ENCODE measurements at regions not wholly inside any gene's neighbourhood (a gene's known extent, or its start where the extent isn't known, plus 50 kb on each side); places are given as distances from the start of the nearest gene placed in this dataset.

DNA sequence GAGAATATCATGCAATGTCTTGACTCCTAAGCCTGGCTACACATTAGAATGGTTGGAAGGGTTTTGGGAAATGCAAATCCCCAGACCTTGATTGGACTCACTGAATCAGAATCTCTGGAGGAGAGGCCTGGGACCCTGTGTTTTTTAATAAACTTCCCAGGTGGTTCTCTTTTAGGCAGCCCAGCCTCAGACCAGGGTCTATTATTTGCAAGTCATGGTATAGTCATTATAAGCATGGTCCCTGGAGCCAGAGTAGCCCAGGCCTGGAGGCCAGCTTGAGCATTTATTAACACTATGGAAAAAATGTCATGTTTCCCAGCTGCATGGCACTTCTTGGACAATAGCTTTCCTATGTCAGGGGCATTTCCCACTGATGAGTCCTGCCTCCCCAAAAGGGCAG, 266.9 kb downstream of the NPIPA8 start:
- no peak overlapping the region for H3K4me3 Mint-ChIP-seq
- POLR2A ChIA-PET = no interaction called here
- H3K27ac Mint-ChIP-seq = no peak overlapping the region
- CTCF ChIA-PET = no interaction called here
- H3K27me3 Mint-ChIP-seq = peaks cover 3% of the 10 kb centered on the region
- DNase-seq = no peak
- H3K36me3 Mint-ChIP-seq = no peaks in the 10 kb centered on the region
- H3K4me1 Mint-ChIP-seq (ENCODE audit: low read depth) = no peaks in the 10 kb centered on the region
- intact Hi-C loops (cut with micrococcal nuclease) = no loop called here
- no peaks in the 10 kb centered on the region for H3K9me3 Mint-ChIP-seq

DNA sequence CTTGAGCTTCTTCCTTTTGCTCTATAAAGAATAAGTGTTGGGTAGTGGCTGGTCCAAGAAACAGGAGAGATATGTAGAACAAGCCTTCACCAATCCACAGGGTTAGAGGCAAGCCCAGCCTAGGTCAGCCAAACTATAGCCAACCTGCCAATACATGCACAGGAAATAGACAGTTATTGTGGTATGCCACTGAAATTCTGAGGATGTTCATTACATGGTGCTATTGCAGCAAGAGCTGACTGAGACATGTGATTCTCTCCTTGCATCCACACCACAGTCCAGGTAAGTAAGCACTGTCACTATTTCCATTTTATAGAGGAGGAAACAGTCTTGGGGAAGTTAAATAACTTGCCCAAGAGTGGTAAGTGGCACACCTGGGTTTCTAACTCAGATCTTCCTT, 268.1 kb downstream of the NPIPA8 start:
- Mint-ChIP-seq H3K27ac (no peak overlapping the region), H3K4me1 (ENCODE audit: low read depth) (no peaks in the 10 kb centered on the region), H3K9me3 (no peaks in the 10 kb centered on the region), H3K36me3 (no peaks in the 10 kb centered on the region), H3K4me3 (no peak overlapping the region), H3K27me3 (peaks cover 6% of the 10 kb centered on the region)
- CTCF ChIA-PET = no interaction called here
- intact Hi-C loops (cut with micrococcal nuclease) = no loop called here
- DNase-seq = no peak
- POLR2A ChIA-PET = no interaction called here

DNA sequence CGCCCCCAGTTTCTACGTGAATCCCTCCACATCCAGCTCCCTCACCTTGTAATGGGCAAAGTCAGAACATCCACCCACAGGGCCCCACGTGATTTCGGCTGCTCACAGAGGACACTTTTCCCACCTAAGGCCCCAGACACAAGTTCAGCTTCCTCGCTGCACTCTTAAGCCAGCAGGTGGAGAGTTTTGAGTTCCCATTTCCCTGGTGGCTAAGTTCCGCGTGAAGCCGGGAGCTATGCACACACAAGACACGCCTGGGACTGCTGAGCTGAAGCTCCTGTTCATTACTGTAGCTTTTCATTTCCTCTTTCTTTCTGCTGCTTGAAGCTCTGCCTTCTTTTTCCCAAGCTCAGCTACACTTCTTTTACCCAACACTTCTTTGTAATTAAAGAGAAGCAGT, 273.8 kb downstream of the NPIPA8 start:
- H3K4me3 Mint-ChIP-seq = no peak overlapping the region
- ChIA-PET CTCF (no interaction called here), POLR2A (no interaction called here)
- peaks cover 21% of the 10 kb centered on the region for H3K27me3 Mint-ChIP-seq
- H3K9me3 Mint-ChIP-seq = no peaks in the 10 kb centered on the region
- H3K4me1 Mint-ChIP-seq (ENCODE audit: low read depth) = no peaks in the 10 kb centered on the region
- no peak overlapping the region for H3K27ac Mint-ChIP-seq
- intact Hi-C loops (cut with micrococcal nuclease) = no loop called here
- no peaks in the 10 kb centered on the region for H3K36me3 Mint-ChIP-seq
- DNase-seq = no peak

DNA sequence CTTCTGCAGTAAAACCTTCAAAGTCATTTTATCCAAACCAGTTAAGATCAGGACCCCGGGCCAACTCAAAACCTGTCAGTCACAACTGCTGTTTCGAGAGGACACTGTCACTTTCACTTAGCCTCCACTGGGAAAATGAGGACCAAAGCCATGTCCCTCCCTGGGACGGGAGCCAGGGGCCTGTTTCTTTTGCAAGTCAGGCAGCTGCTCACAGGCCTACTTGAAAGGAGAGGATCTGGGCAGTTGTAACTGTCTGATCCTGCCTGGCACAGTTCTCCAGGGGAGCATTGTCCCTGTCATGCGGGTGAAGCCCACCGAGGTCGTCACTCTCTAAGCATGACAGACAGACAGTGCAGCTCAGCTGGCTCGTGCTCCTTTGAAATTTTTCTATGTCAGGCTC, 276.2 kb downstream of the NPIPA8 start:
- Mint-ChIP-seq H3K4me1 (ENCODE audit: low read depth) (no peaks in the 10 kb centered on the region), H3K9me3 (no peaks in the 10 kb centered on the region), H3K36me3 (no peaks in the 10 kb centered on the region), H3K27ac (no peak overlapping the region), H3K27me3 (peaks cover 21% of the 10 kb centered on the region), H3K4me3 (no peak overlapping the region)
- DNase-seq = no peak
- intact Hi-C loops (cut with micrococcal nuclease) = no loop called here
- ChIA-PET POLR2A (no interaction called here), CTCF (no interaction called here)

DNA sequence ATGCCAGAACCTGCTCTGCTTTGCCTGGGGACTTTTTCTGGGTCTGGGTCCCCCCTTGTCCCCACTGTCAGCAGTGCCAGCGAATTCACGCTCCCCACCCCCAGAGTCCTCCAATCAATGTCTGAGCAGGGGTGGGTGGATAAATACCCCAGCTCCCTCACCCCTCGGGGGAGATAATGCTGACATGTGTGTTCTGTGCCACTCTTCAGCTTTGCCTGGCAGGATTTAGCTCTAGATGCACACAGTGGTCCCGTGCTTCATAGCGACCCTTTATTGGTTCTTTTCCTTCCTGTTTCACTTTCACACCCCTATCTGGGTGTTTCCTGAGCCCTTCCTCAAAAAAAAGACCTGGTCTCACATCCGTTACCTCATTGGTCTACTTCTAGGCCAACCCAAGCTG, 277.0 kb downstream of the NPIPA8 start:
- Mint-ChIP-seq H3K4me3 (no peak overlapping the region), H3K27me3 (peaks cover 21% of the 10 kb centered on the region), H3K9me3 (no peaks in the 10 kb centered on the region), H3K36me3 (no peaks in the 10 kb centered on the region), H3K27ac (no peak overlapping the region), H3K4me1 (ENCODE audit: low read depth) (no peaks in the 10 kb centered on the region)
- DNase-seq = no peak
- intact Hi-C loops (cut with micrococcal nuclease) = no loop called here
- ChIA-PET CTCF (no interaction called here), POLR2A (no interaction called here)

DNA sequence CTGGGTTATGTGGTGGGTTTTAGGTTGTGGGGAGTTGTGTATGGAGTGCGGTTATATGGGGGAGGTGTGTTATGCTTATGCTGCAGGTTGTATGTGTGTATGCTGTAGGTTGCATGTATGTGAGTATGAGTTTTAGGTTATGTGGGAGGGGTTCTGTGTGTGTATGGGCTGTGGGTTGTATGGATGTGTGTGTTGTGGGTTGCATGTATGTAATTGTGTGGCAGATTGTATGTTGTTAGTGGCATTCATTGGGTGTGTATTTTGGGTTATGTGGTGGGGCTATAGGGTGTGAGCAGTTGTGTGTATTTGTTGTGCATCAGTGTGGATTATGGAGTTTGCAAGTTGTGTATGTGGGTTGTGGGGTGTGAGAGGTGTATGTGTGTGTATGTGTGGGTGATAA, 277.4 kb downstream of the NPIPA8 start:
- DNase-seq = no peak
- CTCF ChIA-PET = no interaction called here
- Mint-ChIP-seq H3K36me3 (no peaks in the 10 kb centered on the region), H3K4me3 (no peak overlapping the region), H3K4me1 (ENCODE audit: low read depth) (no peaks in the 10 kb centered on the region), H3K27me3 (peaks cover 21% of the 10 kb centered on the region), H3K27ac (no peak overlapping the region), H3K9me3 (no peaks in the 10 kb centered on the region)
- POLR2A ChIA-PET = no interaction called here
- intact Hi-C loops (cut with micrococcal nuclease) = no loop called here

DNA sequence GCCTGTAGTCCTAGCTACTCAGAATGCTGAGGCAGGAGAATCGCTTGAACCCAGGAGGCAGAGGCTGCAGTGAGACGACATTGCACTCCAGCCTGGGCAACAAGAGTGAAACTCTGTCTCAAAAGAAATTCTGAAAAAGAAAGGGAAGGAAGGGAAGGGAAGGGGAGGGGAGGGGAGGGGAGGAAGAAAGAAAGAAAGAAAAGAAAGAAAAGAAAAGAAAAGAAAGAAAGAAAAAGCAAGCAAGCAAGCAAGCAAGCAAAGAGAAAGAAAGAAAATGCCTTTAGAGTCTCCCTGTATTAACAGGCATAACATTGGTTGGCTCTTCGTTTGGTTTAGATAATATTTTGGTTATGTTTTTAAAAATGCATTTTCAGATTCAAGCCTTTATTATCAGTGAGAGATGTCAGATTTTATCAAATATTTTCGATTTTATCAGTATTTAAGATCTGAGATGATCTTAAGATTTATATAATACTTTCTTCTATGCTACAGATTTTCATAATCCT, 281.1 kb downstream of the NPIPA8 start:
- Mint-ChIP-seq H3K4me1 (ENCODE audit: low read depth) (no peaks in the 10 kb centered on the region), H3K27me3 (peaks cover 11% of the 10 kb centered on the region), H3K36me3 (no peaks in the 10 kb centered on the region), H3K27ac (no peak overlapping the region), H3K9me3 (no peaks in the 10 kb centered on the region), H3K4me3 (no peak overlapping the region)
- no peak for DNase-seq
- POLR2A ChIA-PET = no interaction called here
- CTCF ChIA-PET = no interaction called here
- intact Hi-C loops (cut with micrococcal nuclease) = no loop called here

DNA sequence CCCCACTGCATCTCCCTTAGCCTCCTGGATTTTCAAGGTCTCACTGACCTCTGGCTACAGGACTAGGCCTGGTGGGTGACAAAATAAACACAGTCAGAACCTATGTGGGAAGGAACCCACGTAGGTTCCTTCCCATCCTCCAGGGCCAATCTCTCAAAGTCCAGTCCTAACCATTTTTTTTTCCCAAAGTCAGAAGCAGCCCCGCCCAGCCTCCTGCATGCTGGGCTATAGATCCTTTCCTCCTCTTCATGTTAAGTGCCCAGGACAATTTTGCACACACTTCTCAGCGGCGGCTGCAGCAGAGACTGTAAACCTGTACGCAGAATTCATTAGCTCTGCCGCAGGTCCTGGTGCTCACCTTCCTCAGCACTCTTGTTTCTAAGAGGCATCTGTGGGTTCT, 285.8 kb downstream of the NPIPA8 start:
- POLR2A ChIA-PET = no interaction called here
- no peak for DNase-seq
- Mint-ChIP-seq H3K4me3 (no peak overlapping the region), H3K27me3 (no peaks in the 10 kb centered on the region), H3K36me3 (no peaks in the 10 kb centered on the region), H3K9me3 (no peaks in the 10 kb centered on the region), H3K4me1 (ENCODE audit: low read depth) (no peaks in the 10 kb centered on the region), H3K27ac (no peak overlapping the region)
- CTCF ChIA-PET = no interaction called here
- intact Hi-C loops (cut with micrococcal nuclease) = no loop called here

DNA sequence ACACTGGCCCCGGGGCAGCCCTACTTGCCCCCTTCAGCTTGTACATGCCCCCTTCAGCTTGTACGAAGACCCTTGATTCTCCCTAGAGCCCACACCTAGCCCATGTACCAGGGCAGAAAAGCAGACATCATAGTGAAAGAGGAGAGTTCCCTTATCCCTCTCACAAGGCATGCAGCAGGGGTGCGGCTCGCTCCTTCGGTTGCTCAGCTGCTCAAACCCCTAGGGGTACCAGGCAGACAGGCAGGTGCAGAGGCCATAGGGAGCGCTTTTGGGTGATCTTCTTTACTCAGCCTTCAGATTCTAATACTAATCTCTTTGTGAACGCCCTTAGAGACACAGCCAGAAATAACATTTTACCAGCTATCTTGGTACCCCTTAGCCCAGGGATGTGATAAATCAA, 286.3 kb downstream of the NPIPA8 start:
- DNase-seq = no peak
- CTCF ChIA-PET = no interaction called here

DNA sequence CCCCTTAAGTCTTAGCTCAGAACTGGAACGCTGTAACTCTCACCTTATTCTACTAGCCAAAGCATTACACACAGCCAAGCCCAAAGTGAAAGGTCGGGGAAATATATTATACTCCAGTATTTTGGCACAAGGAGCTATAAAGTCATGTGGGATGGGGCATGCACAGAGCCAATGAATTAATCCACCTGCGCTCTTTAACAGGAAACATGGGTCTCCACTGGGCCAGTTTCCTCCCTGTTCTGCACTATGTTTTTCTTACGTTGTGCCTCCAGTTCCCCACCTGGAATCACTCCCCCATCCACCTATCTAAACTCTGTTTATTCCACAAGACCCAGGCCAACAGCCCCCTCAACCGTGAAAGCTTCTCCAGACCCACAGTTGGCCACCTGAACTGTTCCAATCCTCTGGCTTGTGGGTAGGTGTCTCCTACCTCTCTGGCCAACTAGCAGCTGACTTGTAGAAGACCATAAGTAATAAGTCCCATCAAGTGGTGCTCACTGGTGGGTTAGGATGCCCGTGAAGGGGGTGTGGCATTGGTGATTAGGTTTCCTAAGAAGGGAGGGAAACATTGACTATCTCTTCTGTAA, 286.9 kb downstream of the NPIPA8 start:
- DNase-seq = no peak
- Mint-ChIP-seq H3K9me3 (no peaks in the 10 kb centered on the region), H3K4me3 (no peak overlapping the region), H3K36me3 (no peaks in the 10 kb centered on the region), H3K27ac (no peak overlapping the region), H3K4me1 (ENCODE audit: low read depth) (no peaks in the 10 kb centered on the region), H3K27me3 (no peaks in the 10 kb centered on the region)
- ChIA-PET POLR2A (no interaction called here), CTCF (no interaction called here)
- intact Hi-C loops (cut with micrococcal nuclease) = no loop called here

More for the DNA sequence above, 286.3 kb downstream of the NPIPA8 start:
- POLR2A ChIA-PET = no interaction called here
- Mint-ChIP-seq H3K4me1 (ENCODE audit: low read depth) (no peaks in the 10 kb centered on the region), H3K27ac (no peak overlapping the region), H3K4me3 (no peak overlapping the region), H3K36me3 (no peaks in the 10 kb centered on the region), H3K27me3 (no peaks in the 10 kb centered on the region), H3K9me3 (no peaks in the 10 kb centered on the region)
- intact Hi-C loops (cut with micrococcal nuclease) = no loop called here

DNA sequence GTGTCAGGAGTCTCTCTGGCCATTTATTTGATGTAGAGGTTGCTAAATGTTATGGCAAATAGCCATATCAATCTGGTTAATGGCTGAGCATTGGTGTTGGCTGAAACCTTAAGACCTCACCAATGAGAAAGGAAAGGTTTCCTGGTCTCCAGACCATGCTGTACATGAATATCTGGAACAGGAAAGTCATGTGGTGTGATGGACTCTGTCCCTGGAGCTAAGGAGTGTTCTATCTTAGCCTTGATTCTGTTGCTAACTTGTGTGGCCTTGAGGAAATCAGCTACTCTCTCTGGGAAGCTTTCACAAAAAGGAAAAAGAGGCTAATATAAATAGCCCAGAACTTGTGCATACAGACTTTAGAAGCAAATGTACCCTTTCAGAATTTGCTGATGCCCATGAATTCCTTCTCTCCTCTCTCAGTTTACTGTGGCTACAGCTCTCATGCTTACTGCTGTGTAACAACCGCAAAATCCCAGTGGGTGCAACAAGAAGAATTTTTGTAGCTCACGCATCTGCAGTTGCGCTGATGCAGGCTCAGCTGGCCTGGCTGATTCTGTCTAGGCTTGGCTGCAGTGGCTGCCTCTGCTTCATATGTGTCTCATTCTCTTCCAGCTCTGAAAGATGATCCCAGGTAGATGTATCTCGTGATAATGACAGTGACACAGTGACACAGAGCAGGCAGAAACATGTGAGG, 287.5 kb downstream of the NPIPA8 start:
- Mint-ChIP-seq H3K4me3 (no peak overlapping the region), H3K36me3 (no peaks in the 10 kb centered on the region)
- CTCF ChIA-PET = no interaction called here

DNA sequence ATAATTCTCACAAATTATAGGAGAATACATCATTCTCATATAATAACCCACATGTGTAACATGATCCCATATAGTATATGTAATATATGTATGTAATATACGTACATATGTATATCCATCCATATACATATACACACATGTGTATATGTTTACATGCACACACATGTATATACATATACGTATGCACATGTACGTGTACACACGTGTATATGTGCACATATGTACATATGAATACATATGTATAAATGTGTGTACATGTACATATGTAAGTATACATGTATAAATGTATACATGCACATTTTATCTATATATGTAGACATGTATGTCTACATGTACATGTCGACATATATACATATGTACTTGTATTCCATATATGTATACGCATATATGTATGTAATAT, 288.8 kb downstream of the NPIPA8 start:
- CTCF ChIA-PET = no interaction called here
- Mint-ChIP-seq H3K36me3 (no peaks in the 10 kb centered on the region), H3K9me3 (no peaks in the 10 kb centered on the region), H3K4me1 (ENCODE audit: low read depth) (no peaks in the 10 kb centered on the region), H3K27ac (no peak overlapping the region), H3K4me3 (no peak overlapping the region), H3K27me3 (no peaks in the 10 kb centered on the region)
- DNase-seq = no peak
- POLR2A ChIA-PET = no interaction called here
- intact Hi-C loops (cut with micrococcal nuclease) = no loop called here

More for the DNA sequence above, 287.5 kb downstream of the NPIPA8 start:
- no peak for DNase-seq
- Mint-ChIP-seq H3K9me3 (no peaks in the 10 kb centered on the region), H3K27me3 (no peaks in the 10 kb centered on the region), H3K4me1 (ENCODE audit: low read depth) (no peaks in the 10 kb centered on the region), H3K27ac (no peak overlapping the region)
- POLR2A ChIA-PET = no interaction called here
- intact Hi-C loops (cut with micrococcal nuclease) = no loop called here

DNA sequence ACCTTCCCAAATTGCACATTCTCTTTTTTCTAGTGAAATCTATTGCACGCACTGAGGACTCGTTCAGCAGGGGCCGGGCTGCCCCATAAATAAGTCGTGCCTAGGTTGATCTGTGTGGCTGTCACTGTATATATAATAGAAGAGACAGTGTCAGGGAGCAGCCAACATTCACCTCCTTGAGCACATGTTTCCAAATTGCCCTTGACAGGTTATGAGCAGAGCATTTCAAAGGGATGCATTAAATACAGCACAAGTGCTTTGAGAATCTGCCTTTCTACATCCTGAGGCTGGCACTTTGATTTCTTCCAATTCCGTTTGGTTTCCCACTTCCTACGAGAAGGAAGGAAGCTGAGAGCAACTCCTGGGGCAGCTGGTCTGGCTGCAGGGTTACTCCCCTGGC, 291.2 kb downstream of the NPIPA8 start:
- Mint-ChIP-seq H3K27ac (no peak overlapping the region), H3K4me1 (ENCODE audit: low read depth) (no peaks in the 10 kb centered on the region), H3K36me3 (no peaks in the 10 kb centered on the region), H3K4me3 (no peak overlapping the region), H3K27me3 (no peaks in the 10 kb centered on the region), H3K9me3 (no peaks in the 10 kb centered on the region)
- DNase-seq = no peak
- intact Hi-C loops (cut with micrococcal nuclease) = no loop called here
- POLR2A ChIA-PET = no interaction called here
- CTCF ChIA-PET = no interaction called here
